ENCODE measurements at regions not wholly inside any gene's neighbourhood (a gene's known extent, or its start where the extent isn't known, plus 50 kb on each side); places are given as distances from the start of the nearest gene placed in this dataset.

- 27 to 36% methylated on average over 2 of the region's 2 CpGs for whole genome bisulfite sequencing, 2 donors
- H3K27ac ChIP-seq (ENCODE audit: low read depth in 1 of 2, low read length in 1 of 2) = no peak overlapping the region
- no peak overlapping the region for H3K4me3 ChIP-seq
- no peaks in the 10 kb centered on the region for H3K4me1 ChIP-seq (ENCODE audit: control insufficient read depth in 5 of 5, insufficient read depth in 5 of 5, low read length in 5 of 5)
- DNase-seq (no peak), ATAC-seq (ENCODE audit: insufficient read depth, low FRiP score) (no peak)
- H3K27me3 ChIP-seq (ENCODE audit: control insufficient read depth in 3 of 3, insufficient read depth in 3 of 3, low read length in 2 of 3) = no peaks in the 10 kb centered on the region
- no peak overlapping the region for H3K9ac ChIP-seq (ENCODE audit: insufficient read depth in 1 of 2, low read length in 2 of 2)
- peaks cover 0 to under 1% (median 0%) of the 10 kb centered on the region in 4 donors for H3K9me3 ChIP-seq (ENCODE audit: control insufficient read depth in 4 of 4, insufficient read depth in 3 of 4, low read length in 3 of 4)
- no peaks in the 10 kb centered on the region for H3K36me3 ChIP-seq (ENCODE audit: control insufficient read depth in 4 of 4, insufficient read depth in 4 of 4, low read length in 4 of 4)
- TF ChIP-seq CTCF (IDR thresholded peaks at IDR 0.05; ENCODE audit: control extremely low read depth, extremely low read depth) = no peak
These were observed 655.3 kb upstream of the SPANXN1 start for GRCh38 chrX:144592036-144592435.

GRCh38 chrX:144601010-144601409 lies 646.3 kb upstream of the SPANXN1 start:
- no peak for TF ChIP-seq CTCF (IDR thresholded peaks at IDR 0.05; ENCODE audit: control extremely low read depth, extremely low read depth)
- DNase-seq = no peak
- H3K4me3 ChIP-seq = no peak overlapping the region
- no peak for ATAC-seq (ENCODE audit: insufficient read depth, low FRiP score)
- H3K27me3 ChIP-seq (ENCODE audit: control insufficient read depth in 3 of 3, insufficient read depth in 3 of 3, low read length in 2 of 3) = no peaks in the 10 kb centered on the region
- H3K4me1 ChIP-seq (ENCODE audit: control insufficient read depth in 5 of 5, insufficient read depth in 5 of 5, low read length in 5 of 5) = no peaks in the 10 kb centered on the region
- H3K36me3 ChIP-seq (ENCODE audit: control insufficient read depth in 4 of 4, insufficient read depth in 4 of 4, low read length in 4 of 4) = no peaks in the 10 kb centered on the region
- 77 to 88% methylated on average over 2 of the region's 2 CpGs for WGBS, 2 donors
- H3K9me3 ChIP-seq (ENCODE audit: control insufficient read depth in 4 of 4, insufficient read depth in 3 of 4, low read length in 3 of 4) = no peaks in the 10 kb centered on the region
- no peak overlapping the region for H3K9ac ChIP-seq (ENCODE audit: insufficient read depth in 1 of 2, low read length in 2 of 2)
- no peak overlapping the region for H3K27ac ChIP-seq (ENCODE audit: low read depth in 1 of 2, low read length in 1 of 2)

- no peak for TF ChIP-seq CTCF (IDR thresholded peaks at IDR 0.05; ENCODE audit: control extremely low read depth, extremely low read depth)
- Histone ChIP-seq H3K4me1 (ENCODE audit: control insufficient read depth in 5 of 5, insufficient read depth in 5 of 5, low read length in 5 of 5) (no peaks in the 10 kb centered on the region), H3K9me3 (ENCODE audit: control insufficient read depth in 4 of 4, insufficient read depth in 3 of 4, low read length in 3 of 4) (no peaks in the 10 kb centered on the region), H3K36me3 (ENCODE audit: control insufficient read depth in 4 of 4, insufficient read depth in 4 of 4, low read length in 4 of 4) (no peaks in the 10 kb centered on the region), H3K27ac (ENCODE audit: low read depth in 1 of 2, low read length in 1 of 2) (no peak overlapping the region), H3K27me3 (ENCODE audit: control insufficient read depth in 3 of 3, insufficient read depth in 3 of 3, low read length in 2 of 3) (no peaks in the 10 kb centered on the region), H3K4me3 (no peak overlapping the region), H3K9ac (ENCODE audit: insufficient read depth in 1 of 2, low read length in 2 of 2) (no peak overlapping the region)
- DNase-seq = no peak
- WGBS, 2 donors = 61 to 68% methylated on average over 4 of the region's 4 CpGs
- no peak for ATAC-seq (ENCODE audit: insufficient read depth, low FRiP score)
These were observed 635.2 kb upstream of the SPANXN1 start for GRCh38 chrX:144612076-144612475.

GRCh38 chrX:144616317-144616716 lies 631.0 kb upstream of the SPANXN1 start:
- no peak for DNase-seq
- Histone ChIP-seq H3K27ac (ENCODE audit: low read depth in 1 of 2, low read length in 1 of 2) (no peak overlapping the region), H3K4me3 (no peak overlapping the region), H3K9ac (ENCODE audit: insufficient read depth in 1 of 2, low read length in 2 of 2) (no peak overlapping the region), H3K4me1 (ENCODE audit: control insufficient read depth in 5 of 5, insufficient read depth in 5 of 5, low read length in 5 of 5) (no peaks in the 10 kb centered on the region), H3K27me3 (ENCODE audit: control insufficient read depth in 3 of 3, insufficient read depth in 3 of 3, low read length in 2 of 3) (no peaks in the 10 kb centered on the region), H3K9me3 (ENCODE audit: control insufficient read depth in 4 of 4, insufficient read depth in 3 of 4, low read length in 3 of 4) (no peaks in the 10 kb centered on the region), H3K36me3 (ENCODE audit: control insufficient read depth in 4 of 4, insufficient read depth in 4 of 4, low read length in 4 of 4) (no peaks in the 10 kb centered on the region)
- ATAC-seq (ENCODE audit: insufficient read depth, low FRiP score) = no peak
- WGBS, 2 donors = 58 to 80% methylated on average over 4 of the region's 4 CpGs
- no peak for TF ChIP-seq CTCF (IDR thresholded peaks at IDR 0.05; ENCODE audit: control extremely low read depth, extremely low read depth)
